ENCODE measurements at regions not wholly inside any gene's neighbourhood (a gene's known extent, or its start where the extent isn't known, plus 50 kb on each side); places are given as distances from the start of the nearest gene placed in this dataset.
"Not testable (repeated sequence)": the region's sequence is repeated elsewhere in the genome, so short reads cannot be mapped to it uniquely, and the experiment has no call there.

DNA sequence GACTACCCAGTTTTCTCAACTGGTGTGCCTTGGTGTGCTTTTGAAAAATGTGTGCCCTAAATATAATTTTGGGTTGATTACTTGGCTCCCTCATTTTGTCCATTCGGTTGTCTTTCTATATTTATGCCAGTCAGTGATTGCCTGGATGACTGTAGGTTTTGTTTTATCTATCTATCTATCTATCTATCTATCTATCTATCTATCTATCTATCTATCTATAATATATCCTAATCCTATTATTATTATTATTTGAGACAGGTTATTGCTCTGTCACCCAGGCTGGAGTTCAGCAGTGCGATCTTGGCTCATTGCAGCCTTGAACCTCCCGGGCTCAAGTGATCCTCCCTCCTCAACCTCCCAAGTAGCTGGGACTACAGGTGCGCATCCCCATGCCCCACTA is 111.4 kb upstream of the GRK3 start:
- DNase-seq = no peak

DNA sequence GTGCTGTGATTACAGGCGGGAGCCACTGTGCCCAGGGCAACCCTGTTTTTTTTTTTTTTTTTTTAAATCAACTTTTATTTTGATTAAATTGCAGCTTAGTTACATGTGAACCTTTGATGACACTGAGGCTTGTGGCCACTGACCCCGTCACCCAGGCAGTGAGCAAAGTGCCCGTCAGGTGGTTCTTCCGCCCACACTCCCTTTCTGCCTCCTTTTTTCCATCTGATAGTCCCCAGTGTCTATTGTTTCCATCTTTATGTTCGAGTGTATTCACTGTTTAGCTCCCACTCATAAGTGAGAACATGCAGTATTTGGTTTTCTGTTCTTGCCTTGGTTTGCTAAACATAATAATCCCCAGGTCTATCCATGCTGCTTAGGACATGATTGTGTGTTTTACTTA is 110.9 kb upstream of the GRK3 start:
- no peak for DNase-seq

- DNase-seq = not testable (repeated sequence)
Observed at GRCh38 chr22:25456300-25457043, 108.0 kb upstream of the GRK3 start.

DNA sequence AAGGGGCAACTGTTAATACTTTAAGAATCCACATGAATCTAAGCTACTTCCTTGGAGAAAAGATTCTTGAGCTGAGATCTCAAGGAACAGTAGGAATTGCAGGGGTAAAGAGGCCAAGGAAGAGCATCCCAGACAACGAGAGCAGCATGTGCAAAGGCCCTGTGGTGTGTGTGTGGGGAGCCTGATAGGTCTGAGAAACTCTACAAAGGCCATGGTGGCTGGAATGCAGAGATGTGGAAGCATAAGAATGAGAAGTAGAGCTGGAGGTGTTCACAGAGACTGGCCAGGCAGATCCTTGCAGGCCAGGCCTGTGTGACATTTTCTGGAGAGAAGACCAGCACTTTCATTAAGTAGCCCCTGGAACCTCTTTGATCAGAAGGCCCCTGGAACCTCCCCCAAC is 105.8 kb upstream of the GRK3 start:
- DNase-seq = not testable (repeated sequence)

DNA sequence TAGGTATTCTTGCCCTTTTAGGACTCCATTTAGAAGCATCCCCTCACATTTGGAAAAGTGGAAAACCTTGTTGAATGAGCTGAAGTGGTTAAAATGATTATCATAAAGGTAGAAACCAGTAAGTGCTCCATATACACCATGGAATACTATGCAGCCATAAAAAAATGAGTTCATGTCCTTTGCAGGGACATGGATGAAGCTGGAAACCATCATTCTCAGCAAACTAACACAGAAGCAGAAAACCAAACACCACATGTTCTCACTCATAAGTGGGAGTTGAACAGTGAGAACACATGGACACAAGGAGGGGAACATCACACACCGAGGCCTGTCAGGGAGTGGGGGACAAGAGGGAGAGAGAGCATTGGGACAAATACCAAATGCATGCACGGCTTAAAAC is 103.8 kb upstream of the GRK3 start:
- DNase-seq = not testable (repeated sequence)

DNA sequence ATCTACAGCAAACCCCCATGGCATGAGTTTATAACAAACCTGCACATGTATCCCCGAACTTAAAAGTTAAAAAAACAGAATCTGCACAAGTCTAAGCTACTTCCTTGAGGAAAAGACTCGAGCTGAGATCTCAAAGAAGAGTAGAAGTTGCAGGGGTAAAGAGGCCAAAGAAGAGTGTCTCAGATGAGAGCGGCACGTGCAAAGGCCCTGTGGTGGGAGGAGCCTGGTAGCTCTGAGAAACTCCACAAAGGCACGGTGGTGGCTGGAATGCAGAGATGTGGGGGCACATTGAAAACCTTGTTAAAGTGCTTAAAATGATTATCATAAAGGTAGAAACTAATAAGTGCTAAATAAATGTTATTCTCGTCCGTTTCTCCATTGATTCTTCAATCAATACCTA is 103.2 kb upstream of the GRK3 start:
- DNase-seq = no peak

DNA sequence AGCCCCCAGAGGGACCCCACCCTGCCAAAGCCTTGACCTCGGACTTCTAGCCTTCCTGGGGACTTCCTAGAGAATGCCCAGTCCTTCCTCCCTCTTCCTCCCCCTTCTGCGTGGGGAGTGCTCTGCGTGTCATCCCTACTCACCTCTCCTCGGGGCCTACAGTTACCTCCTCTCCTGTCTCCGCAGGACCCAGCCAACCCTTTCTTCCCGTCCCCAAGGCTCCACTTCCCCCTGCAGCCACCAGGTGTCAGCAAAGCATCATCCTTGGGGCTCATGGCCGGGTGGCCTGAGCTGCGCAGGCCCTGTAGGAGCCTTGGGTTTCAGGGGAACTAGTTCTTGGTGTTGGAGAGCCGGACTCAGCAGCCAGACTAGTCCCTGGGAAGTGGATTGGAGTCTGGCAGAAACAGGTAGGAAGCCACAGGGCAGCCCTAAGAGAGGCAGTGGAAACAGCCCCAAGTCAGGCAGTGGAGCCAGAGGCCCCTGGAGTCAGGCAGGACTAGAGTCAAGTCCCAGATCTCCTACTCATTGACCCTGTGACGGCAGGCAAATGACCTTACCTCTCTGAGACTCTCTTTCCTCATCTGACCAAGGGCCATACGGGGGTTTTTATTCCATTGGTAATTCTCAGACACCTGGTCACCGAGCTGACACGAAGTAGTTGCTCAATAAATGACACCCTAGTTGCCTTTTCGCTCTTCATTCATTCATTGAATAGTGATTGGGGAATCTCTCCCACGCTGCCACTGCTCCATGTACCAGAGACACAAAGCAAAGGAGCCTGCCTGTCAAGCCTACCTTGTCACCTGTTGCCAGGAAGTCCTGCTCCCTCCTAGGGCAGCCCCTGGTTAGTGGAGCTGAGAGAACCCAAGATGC is 101.8 kb upstream of the GRK3 start:
- DNase-seq = peak in 50 of 56 donors; percentile 14 to 85 (median 54)

DNA sequence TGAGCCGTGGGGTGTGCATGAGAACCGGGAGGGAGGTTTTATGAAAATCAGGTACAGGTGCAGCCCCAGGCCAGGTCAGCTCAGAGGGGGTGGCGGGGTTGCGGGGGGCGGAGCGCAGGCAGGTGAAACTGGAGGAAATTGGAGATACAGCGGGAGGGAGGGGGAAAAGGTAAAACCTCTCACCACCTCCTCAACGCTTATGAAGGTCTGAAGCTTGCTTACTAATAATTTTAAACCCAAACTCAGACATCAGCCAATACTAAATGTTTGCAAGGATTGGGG is 101.2 kb upstream of the GRK3 start:
- DNase-seq = not testable (repeated sequence)

GRCh38 chr22:25464326-25464725 is 100.1 kb upstream of the GRK3 start:
- not testable (repeated sequence) for DNase-seq

DNA sequence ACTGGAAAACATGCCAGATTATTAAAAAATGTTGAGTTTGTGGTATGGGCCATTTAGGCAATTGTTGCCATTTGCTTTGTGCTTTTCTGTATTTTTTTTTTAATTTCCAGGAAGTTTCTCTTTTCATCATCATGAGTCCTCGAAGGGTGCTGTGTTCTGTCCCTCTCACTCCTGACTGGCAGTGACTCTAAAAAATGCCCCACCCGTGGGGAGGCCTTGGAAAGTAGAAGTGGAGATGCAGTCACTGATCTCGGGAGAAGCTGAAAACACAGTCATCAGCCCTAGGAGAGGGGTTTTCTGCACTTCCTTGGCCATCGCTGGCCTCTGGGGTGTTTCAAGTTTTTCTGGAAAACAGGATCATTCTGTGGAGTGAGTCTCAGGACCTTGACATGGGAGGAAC is 98.5 kb upstream of the GRK3 start:
- no peak for DNase-seq

DNA sequence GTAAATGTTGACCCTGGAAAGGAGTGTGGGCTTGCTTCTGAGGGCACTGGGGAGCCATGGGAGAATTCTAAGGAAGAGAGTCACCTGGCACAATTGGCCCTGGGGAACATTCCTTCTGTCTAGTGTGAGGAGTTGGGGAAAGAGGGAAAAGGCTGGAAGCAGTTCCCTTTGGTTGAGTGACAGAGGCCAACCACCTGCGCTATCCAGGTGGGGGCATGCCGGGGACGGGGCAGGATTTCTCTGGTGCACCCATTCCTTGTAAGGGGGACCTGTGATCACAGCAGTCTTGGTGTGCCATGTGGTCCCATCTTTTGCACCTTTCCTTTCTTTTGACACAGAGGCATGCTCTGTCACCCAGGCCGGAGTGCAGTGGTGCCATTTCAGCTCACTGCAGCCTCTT is 92.1 kb upstream of the GRK3 start:
- no peak for DNase-seq

- DNase-seq = peak in 29 of 56 donors; percentile 6 to 71 (median 30)
Observed at GRCh38 chr22:25475257-25476022, 89.0 kb upstream of the GRK3 start.

DNA sequence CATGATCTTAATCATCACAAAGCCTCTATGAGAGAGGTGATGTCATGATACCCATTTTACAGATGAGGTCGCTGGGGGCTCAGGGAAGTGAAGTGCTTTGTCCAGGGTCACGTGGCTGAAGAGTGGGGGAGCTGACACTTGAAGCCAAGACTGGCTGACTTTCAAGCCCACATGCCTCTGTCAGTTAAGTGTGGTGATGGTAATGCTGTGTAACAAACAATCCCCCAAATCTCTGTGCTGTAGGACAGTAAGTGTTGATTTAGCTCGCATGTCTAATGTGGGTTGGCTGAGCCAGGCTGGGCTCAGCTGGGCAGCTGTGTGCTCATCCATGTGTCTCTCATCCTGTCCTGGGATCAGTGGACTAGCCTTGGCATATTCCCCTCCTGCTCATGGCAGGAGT is 87.1 kb upstream of the GRK3 start:
- DNase-seq = no peak

DNA sequence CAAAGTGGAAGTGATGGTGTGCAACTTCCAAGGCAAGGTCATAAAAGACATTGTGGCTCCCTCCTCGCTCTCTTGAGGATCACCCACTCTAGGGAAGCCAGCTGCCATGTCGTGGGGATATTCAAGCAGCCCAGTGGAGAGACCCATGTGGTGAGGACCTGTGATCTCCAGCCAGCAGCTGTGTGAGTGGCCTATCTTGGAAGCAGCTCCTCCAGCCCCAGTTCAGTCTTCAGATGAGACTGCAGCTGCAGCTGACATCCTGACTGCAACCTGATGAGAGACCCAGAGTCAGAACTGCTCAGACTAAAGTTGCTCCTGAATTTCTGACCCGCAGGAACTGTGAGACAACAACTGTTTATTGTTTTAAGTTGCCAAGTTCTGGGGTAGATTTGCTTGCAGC is 86.4 kb upstream of the GRK3 start:
- DNase-seq = no peak

GRCh38 chr22:25478528-25478927 is 85.9 kb upstream of the GRK3 start:
- peak in 12 of 56 donors; percentile 3 to 61 (median 14) for DNase-seq

- DNase-seq = not testable (repeated sequence)
Observed at GRCh38 chr22:25480868-25481267, 83.6 kb upstream of the GRK3 start.

DNA sequence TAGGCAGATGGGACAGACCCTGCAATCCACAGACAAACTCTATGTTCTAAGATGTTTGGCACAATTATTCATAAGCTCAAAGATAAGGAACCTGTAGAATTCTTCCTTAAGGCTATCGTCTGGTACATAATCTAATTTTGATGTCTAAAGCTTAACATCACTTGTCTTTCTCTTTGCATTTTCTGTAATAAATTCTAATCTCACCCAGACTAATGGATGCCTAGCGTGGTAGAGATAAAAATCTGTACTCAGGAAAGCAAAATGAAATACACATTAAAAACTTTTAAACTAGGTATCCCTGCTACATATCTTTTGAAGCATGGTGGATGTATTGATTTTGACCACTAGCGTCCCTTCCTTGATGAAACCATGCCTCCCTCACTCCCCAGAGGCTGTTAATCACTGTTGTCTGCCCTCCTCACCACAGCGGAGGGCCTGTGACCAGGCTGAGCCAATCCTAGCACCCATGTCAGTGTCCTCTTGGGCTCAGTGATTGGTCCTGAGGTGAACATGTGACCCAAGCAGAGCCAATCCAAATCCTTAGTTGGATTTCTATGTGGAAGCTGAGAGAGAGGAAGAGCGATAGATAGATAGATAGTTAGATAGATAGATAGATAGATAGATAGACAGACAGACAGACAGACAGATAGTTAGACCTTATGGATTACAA is 82.2 kb upstream of the GRK3 start:
- DNase-seq = no peak

DNA sequence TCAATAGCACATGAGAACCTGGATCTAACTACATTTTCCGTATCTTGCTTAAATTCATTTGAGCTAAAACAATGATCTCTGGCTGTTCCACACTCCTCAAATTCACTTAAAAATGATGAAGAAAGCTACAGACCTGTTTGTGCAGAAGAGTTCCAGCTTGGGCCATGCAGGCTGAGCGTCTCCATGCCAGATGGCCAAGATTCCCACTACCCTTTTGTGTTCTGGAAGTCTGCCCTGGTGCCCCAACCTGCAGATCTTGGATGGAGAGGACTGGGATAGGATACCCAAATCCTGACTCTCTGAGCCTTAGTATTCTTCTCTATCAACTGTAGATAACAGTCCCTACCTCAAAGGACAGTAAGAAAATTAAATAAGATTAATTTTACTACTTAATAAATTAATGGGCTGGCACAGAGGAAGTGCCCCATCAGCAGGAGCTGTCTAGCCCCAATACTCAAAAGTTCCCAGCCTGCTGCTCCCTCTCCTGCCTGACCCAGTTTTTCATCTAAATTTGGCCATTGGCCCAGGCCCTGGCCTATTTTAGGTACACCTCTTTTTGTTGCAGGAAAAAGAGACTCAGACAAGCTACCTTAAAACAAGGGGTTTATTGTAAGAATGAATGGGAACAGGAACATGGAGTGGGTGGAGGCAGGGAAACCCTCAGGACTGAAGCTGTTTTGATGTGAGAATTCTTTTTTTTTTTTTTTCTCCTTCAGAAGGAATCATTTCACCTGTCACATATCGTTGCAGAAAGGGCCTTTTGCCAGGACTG is 81.4 kb upstream of the GRK3 start:
- peak in 26 of 56 donors; percentile 3 to 82 (median 29) for DNase-seq

DNA sequence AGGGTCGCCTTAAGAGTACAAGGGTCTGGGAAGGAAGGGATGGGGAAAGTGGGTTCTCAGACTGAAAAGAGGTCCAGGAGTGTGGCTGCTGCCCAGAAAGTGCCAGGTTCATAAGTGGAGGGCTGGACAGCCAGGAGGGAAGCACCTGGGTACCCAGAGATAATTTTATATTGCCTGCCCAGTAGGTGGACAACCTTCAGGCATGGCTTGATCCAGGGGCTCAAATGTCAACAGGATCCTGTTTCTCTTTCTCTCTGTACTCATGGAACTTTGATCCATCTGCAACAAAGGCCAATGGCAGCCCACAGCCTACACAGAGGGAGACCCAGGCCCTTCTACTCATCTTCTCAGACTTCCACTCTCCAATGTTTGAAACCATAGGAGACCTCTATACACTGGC is 80.5 kb upstream of the GRK3 start:
- DNase-seq = no peak

GRCh38 chr22:25484521-25485315 is 79.8 kb upstream of the GRK3 start:
- DNase-seq = no peak

All from amygdala (tissue), 56 donors.